NCI-H1092 treated with DMSO at 0.1 percent for 48 hours (cell line): ENCODE measurements at regions not wholly inside any gene's neighbourhood (a gene's known extent, or its start where the extent isn't known, plus 50 kb on each side); places are given as distances from the start of the nearest gene placed in this dataset.

Experiments
- DNase-seq: peaks from one replicate; lab custom pipeline; 2025; lab: John Stamatoyannopoulos, UW

GRCh38 chr2:41409328-41409727 is 638.5 kb upstream of the PKDCC start:
- DNase-seq = no peak

GRCh38 chr2:41410011-41410410 is 637.8 kb upstream of the PKDCC start:
- no peak for DNase-seq

GRCh38 chr2:41413813-41414485 is 633.9 kb upstream of the PKDCC start:
- DNase-seq = no peak

- DNase-seq = peak; percentile 44
Measured at GRCh38 chr2:41414486-41415230, 633.2 kb upstream of the PKDCC start.

- no peak for DNase-seq
Measured at GRCh38 chr2:41417511-41417910, 630.3 kb upstream of the PKDCC start.

- no peak for DNase-seq
Measured at GRCh38 chr2:41420219-41420618, 627.6 kb upstream of the PKDCC start.

- no peak for DNase-seq
Measured at GRCh38 chr2:41420872-41421271, 626.9 kb upstream of the PKDCC start.

GRCh38 chr2:41431756-41432155 is 616.1 kb upstream of the PKDCC start:
- peak; percentile 77 for DNase-seq

GRCh38 chr2:41432459-41432858 is 615.4 kb upstream of the PKDCC start:
- no peak for DNase-seq

- no peak for DNase-seq
Measured at GRCh38 chr2:41434991-41435390, 612.8 kb upstream of the PKDCC start.

GRCh38 chr2:41441958-41442357 is 605.9 kb upstream of the PKDCC start:
- DNase-seq = no peak

GRCh38 chr2:41445865-41446264 is 602.0 kb upstream of the PKDCC start:
- no peak for DNase-seq

- DNase-seq = no peak
Measured at GRCh38 chr2:41446266-41446665, 601.6 kb upstream of the PKDCC start.

GRCh38 chr2:41448221-41448620 is 599.6 kb upstream of the PKDCC start:
- DNase-seq = no peak

- no peak for DNase-seq
Measured at GRCh38 chr2:41457026-41457425, 590.8 kb upstream of the PKDCC start.

- DNase-seq = no peak
Measured at GRCh38 chr2:41460661-41461060, 587.2 kb upstream of the PKDCC start.

- no peak for DNase-seq
Measured at GRCh38 chr2:41464395-41464794, 583.4 kb upstream of the PKDCC start.

GRCh38 chr2:41475959-41476358 is 571.9 kb upstream of the PKDCC start:
- no peak for DNase-seq

- DNase-seq = no peak
Measured at GRCh38 chr2:41482659-41483058, 565.2 kb upstream of the PKDCC start.

- no peak for DNase-seq
Measured at GRCh38 chr2:41483226-41483625, 564.6 kb upstream of the PKDCC start.

- DNase-seq = no peak
Measured at GRCh38 chr2:41483982-41484857, 563.6 kb upstream of the PKDCC start.

- no peak for DNase-seq
Measured at GRCh38 chr2:41484858-41485234, 563.0 kb upstream of the PKDCC start.

GRCh38 chr2:41486948-41487347 is 560.9 kb upstream of the PKDCC start:
- DNase-seq = no peak
